ENCODE measurements at regions not wholly inside any gene's neighbourhood (a gene's known extent, or its start where the extent isn't known, plus 50 kb on each side); places are given as distances from the start of the nearest gene placed in this dataset.

DNA sequence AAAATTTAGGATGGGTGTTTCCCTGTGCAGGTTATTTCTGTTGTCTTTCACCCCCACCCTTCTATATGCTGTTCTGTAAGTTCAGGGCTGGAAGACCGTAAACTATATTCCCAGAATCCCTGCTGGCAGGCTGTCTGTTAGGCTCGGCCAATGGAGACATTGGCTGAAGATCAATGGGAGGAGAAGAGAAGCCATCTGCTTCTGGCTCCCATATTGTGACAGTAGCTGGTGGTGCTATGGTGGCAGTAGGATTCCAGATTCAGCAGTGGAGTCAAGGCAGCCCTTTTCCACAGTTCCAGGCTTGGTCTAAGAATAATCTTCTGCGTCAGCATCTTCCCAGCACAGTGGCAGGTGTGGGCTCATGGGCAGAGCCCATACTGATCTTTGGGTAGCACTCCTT is 226.6 kb downstream of the ABHD5 start:
- no peaks in the 10 kb centered on the region for H3K9me3 Mint-ChIP-seq

DNA sequence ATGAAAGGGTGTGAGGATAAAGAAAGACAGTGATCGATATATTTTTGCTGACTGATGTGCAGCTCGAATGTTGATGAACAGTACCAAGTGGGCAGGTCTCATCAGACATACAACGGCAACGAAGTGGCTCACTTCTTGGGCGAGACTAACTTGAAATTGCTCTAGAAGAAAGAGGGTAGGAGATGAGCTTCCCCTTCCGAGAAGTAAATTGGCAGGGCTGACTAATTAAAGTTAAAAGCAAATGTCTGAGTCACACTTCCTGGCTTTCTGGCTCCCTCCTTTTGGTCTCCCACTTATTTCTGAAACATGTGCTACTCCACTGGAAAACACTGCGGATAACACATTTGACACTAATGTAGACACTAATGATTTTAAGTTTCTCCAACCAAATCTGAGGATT is 228.3 kb downstream of the ABHD5 start:
- no peak for DNase-seq
- H3K27me3 Mint-ChIP-seq: peaks cover 68% of the 10 kb centered on the region
- no peaks in the 10 kb centered on the region for H3K9me3 Mint-ChIP-seq
- H3K4me3 Mint-ChIP-seq: no peak overlapping the region
- no peaks in the 10 kb centered on the region for H3K4me1 Mint-ChIP-seq
- H3K27ac Mint-ChIP-seq: no peak overlapping the region
- no peaks in the 10 kb centered on the region for H3K36me3 Mint-ChIP-seq

More for the DNA sequence above, 226.6 kb downstream of the ABHD5 start:
- H3K27me3 Mint-ChIP-seq: peaks cover 54% of the 10 kb centered on the region
- no peak for DNase-seq
- no peak overlapping the region for H3K4me3 Mint-ChIP-seq
- H3K4me1 Mint-ChIP-seq: peaks cover 2% of the 10 kb centered on the region
- no peaks in the 10 kb centered on the region for H3K36me3 Mint-ChIP-seq
- H3K27ac Mint-ChIP-seq: no peak overlapping the region

DNA sequence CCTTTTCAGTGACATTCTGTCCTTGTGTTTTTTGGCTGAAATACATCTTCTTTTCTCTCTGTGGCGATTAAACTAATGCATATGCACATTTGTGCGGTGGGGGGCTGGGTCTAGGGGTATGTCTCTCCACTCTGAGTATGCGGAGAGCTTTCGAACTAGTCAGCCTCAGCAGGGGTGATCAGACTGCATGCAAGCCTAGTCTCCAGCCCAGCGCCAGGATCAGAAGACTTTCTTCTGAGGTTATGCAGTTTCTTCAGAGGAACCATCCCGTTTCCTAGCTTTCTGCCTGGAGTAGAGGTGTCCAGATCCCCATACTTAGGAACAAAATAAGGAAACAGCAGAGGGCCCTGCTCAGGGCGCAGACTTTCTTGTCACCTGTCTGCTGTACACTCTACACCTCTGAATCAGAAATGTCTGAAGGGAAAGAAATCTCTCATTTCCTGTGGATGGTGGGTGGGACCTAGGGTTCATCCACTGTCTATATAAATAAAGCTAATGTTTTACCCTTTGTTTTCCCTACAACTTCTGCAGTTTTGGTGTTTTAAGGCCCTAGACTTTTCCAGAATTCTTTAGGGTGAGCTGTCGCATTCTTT is 230.4 kb downstream of the ABHD5 start:
- Mint-ChIP-seq H3K27ac (no peak overlapping the region), H3K27me3 (peaks cover 74% of the 10 kb centered on the region), H3K9me3 (no peaks in the 10 kb centered on the region), H3K4me3 (no peak overlapping the region), H3K36me3 (no peaks in the 10 kb centered on the region), H3K4me1 (no peaks in the 10 kb centered on the region)
- DNase-seq: no peak

- H3K9me3 Mint-ChIP-seq: no peaks in the 10 kb centered on the region
These were observed 231.6 kb downstream of the ABHD5 start for GRCh38 chr3:43922374-43922773.

DNA sequence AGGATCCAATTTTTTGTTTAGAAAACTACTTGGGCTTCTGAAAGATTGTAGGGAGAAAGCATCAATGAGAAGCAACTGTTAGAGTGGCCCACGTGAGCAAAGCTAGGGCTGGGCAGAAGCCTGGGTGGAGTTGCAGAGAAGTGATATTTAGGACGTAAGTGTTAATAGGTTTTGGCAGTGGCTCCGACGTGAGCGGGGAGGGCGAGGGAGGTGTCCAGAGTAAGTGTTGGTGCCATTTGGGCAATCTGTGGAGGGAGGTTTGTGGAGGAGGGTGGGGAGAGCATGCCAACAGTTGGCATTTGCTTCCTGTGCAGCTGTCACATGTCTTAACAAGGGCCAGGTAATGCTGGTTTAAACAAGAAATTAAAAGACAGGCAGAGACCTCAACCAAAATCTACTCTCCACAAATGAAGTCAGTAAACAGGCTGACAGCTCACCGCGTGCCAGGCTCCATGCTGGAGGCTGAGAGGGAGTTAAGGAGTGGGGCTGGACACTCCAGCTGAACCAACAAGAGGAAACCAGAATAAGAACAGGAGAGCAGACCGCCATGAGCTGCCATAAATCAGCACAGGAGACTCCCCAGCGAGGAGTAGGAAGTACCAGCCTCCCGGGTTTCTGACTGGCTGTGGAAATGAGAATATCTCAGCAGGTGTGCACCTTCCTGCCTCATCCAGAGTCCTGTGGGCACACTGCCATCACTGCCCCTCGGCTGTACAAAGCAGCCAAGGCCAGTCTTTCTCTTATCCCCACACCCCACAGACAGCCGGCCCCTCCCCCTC is 232.6 kb downstream of the ABHD5 start:
- no peak overlapping the region for H3K4me3 Mint-ChIP-seq
- no peaks in the 10 kb centered on the region for H3K4me1 Mint-ChIP-seq
- no peaks in the 10 kb centered on the region for H3K36me3 Mint-ChIP-seq
- DNase-seq: no peak
- H3K9me3 Mint-ChIP-seq: no peaks in the 10 kb centered on the region
- no peak overlapping the region for H3K27ac Mint-ChIP-seq
- peaks cover 81% of the 10 kb centered on the region for H3K27me3 Mint-ChIP-seq

More at GRCh38 chr3:43922374-43922773, 231.6 kb downstream of the ABHD5 start:
- no peak for DNase-seq
- no peaks in the 10 kb centered on the region for H3K4me1 Mint-ChIP-seq
- no peak overlapping the region for H3K27ac Mint-ChIP-seq
- H3K36me3 Mint-ChIP-seq: no peaks in the 10 kb centered on the region
- H3K4me3 Mint-ChIP-seq: no peak overlapping the region
- H3K27me3 Mint-ChIP-seq: peaks cover 80% of the 10 kb centered on the region

DNA sequence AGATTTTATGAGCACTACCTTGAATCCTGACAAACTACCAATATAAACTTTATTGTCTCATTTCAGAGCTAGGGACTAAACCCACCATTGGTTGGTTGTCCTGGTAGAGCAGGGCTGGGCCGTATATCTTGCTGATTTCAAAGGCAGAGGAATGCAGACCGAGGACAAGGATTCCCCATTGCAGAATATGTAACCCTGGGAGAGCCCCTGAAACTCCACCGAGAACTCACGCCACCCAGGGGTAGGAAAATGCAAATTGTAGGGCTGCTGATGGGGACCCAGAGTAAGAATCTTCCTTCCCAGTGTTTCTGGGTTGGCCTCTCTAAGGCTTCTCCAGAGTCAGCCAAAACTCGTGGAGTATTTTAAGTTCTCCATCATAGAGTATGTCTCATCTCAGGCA is 235.3 kb downstream of the ABHD5 start:
- H3K4me1 Mint-ChIP-seq: no peaks in the 10 kb centered on the region
- H3K27me3 Mint-ChIP-seq: peaks cover 69% of the 10 kb centered on the region
- no peak for DNase-seq
- no peak overlapping the region for H3K27ac Mint-ChIP-seq
- no peaks in the 10 kb centered on the region for H3K36me3 Mint-ChIP-seq
- no peak overlapping the region for H3K4me3 Mint-ChIP-seq
- H3K9me3 Mint-ChIP-seq: no peaks in the 10 kb centered on the region

- no peak for DNase-seq
- H3K27ac Mint-ChIP-seq: no peak overlapping the region
- no peaks in the 10 kb centered on the region for H3K36me3 Mint-ChIP-seq
- H3K4me1 Mint-ChIP-seq: no peaks in the 10 kb centered on the region
- H3K9me3 Mint-ChIP-seq: peaks cover 7% of the 10 kb centered on the region
- peaks cover 39% of the 10 kb centered on the region for H3K27me3 Mint-ChIP-seq
- H3K4me3 Mint-ChIP-seq: no peak overlapping the region
These were observed 242.2 kb downstream of the ABHD5 start for GRCh38 chr3:43932921-43933320.

- Mint-ChIP-seq H3K27ac (no peak overlapping the region), H3K4me1 (peaks cover 12% of the 10 kb centered on the region), H3K9me3 (no peaks in the 10 kb centered on the region), H3K36me3 (no peaks in the 10 kb centered on the region), H3K4me3 (no peak overlapping the region), H3K27me3 (peaks cover 30% of the 10 kb centered on the region)
- peak; percentile 10 for DNase-seq
These were observed 257.3 kb downstream of the ABHD5 start for GRCh38 chr3:43948013-43948412.

GRCh38 chr3:43949594-43949993 is 258.9 kb downstream of the ABHD5 start:
- H3K36me3 Mint-ChIP-seq: no peaks in the 10 kb centered on the region
- H3K9me3 Mint-ChIP-seq: no peaks in the 10 kb centered on the region
- no peak for DNase-seq
- no peak overlapping the region for H3K27ac Mint-ChIP-seq
- H3K4me3 Mint-ChIP-seq: no peak overlapping the region
- H3K4me1 Mint-ChIP-seq: peaks cover 12% of the 10 kb centered on the region
- peaks cover 22% of the 10 kb centered on the region for H3K27me3 Mint-ChIP-seq

DNA sequence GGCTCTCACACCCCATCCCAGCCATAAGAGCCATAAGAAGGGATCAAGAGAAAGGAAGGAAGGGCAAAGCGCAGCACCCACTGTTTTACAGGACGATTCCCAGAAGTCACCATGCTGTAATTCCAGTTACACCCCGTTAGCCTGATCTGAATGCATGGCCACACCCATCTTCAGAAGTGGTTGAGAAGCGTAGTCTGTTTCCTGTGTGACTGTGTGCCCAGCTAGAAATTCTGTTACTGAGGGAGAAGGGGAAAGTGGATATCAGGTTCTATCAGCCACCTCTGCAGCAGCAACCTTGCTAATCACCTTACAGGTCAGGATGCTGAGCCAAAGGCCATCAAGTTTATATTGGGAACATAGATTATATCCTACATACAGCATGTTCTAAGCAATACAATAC is 260.0 kb downstream of the ABHD5 start:
- no peaks in the 10 kb centered on the region for H3K9me3 Mint-ChIP-seq
- H3K27me3 Mint-ChIP-seq: peaks cover 26% of the 10 kb centered on the region
- H3K27ac Mint-ChIP-seq: no peak overlapping the region
- H3K36me3 Mint-ChIP-seq: no peaks in the 10 kb centered on the region
- H3K4me3 Mint-ChIP-seq: no peak overlapping the region
- peaks cover 12% of the 10 kb centered on the region for H3K4me1 Mint-ChIP-seq
- no peak for DNase-seq

DNA sequence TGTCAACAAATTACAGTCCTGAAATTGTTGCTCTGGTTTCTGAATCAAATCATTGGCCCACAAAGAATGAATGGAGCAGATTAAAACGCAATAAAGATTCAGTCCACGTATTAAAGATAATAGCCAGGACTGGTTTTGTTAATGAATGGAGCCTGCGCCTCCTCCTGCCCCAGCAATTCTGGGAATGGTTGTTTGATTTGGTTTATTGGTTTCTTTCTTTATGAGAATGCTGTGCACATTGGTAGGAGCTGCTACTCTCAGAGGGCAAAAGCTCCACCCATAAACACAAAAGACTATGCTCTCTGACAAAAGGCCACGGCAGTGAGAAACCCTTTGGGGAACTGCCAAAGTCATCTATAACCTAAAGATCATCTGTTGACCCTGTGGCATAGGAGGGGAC is 261.1 kb downstream of the ABHD5 start:
- Mint-ChIP-seq H3K9me3 (no peaks in the 10 kb centered on the region), H3K27me3 (peaks cover 26% of the 10 kb centered on the region), H3K36me3 (no peaks in the 10 kb centered on the region), H3K27ac (no peak overlapping the region), H3K4me1 (peaks cover 12% of the 10 kb centered on the region), H3K4me3 (no peak overlapping the region)
- DNase-seq: no peak

DNA sequence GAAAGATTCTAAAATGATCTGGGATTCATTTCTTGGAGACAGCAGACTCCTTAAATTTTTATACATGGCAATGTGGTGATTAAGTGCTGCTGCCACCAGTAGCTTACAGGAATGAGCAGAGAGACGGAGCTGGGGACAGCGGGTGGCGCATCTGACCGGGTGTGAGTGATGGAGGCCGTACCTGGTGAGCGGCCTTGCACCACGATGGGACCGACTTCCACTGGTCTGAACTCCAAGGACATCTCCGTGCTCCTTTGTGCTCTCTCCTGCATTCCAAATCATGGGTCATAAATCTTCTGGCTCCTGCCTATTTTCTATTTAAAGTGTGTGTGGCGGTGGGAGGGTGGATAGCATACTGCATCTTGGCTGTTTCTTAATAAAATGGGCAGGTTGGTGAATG is 262.6 kb downstream of the ABHD5 start:
- H3K4me3 Mint-ChIP-seq: no peak overlapping the region
- H3K27me3 Mint-ChIP-seq: peaks cover 17% of the 10 kb centered on the region
- no peak overlapping the region for H3K27ac Mint-ChIP-seq
- peaks cover 9% of the 10 kb centered on the region for H3K4me1 Mint-ChIP-seq
- no peak for DNase-seq
- no peaks in the 10 kb centered on the region for H3K36me3 Mint-ChIP-seq
- H3K9me3 Mint-ChIP-seq: no peaks in the 10 kb centered on the region

GRCh38 chr3:43953814-43954692 is 263.3 kb downstream of the ABHD5 start:
- Mint-ChIP-seq H3K36me3 (no peaks in the 10 kb centered on the region), H3K4me3 (no peak overlapping the region), H3K27me3 (peaks cover 14% of the 10 kb centered on the region), H3K4me1 (peaks cover 8% of the 10 kb centered on the region), H3K27ac (no peak overlapping the region), H3K9me3 (no peaks in the 10 kb centered on the region)
- DNase-seq: no peak

GRCh38 chr3:43956945-43957344 is 266.2 kb downstream of the ABHD5 start:
- H3K4me1 Mint-ChIP-seq: peaks cover 2% of the 10 kb centered on the region
- H3K27me3 Mint-ChIP-seq: peaks cover 17% of the 10 kb centered on the region
- no peaks in the 10 kb centered on the region for H3K36me3 Mint-ChIP-seq
- no peak overlapping the region for H3K4me3 Mint-ChIP-seq
- no peak for DNase-seq
- H3K27ac Mint-ChIP-seq: no peak overlapping the region
- H3K9me3 Mint-ChIP-seq: no peaks in the 10 kb centered on the region

DNA sequence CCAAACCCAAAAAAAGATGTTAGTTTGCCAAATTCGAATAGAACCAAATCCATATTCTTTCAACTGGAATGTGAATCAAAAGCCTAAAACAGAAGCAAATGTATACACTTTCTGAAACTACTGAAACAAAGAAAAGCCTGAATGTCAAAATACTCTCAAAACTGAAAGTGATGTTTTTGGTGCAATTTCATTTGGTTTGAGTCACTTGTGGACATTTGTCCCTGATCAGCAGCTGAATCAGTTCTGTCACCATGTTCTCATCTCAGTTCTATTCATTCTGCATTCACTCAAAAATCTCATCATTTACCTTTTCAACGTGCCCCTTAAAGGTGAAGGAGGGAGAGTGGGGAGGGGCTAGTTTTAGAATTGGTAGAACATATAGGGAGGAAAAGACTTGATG is 266.8 kb downstream of the ABHD5 start:
- Mint-ChIP-seq H3K36me3 (no peaks in the 10 kb centered on the region), H3K4me3 (no peak overlapping the region), H3K27me3 (peaks cover 17% of the 10 kb centered on the region), H3K27ac (no peak overlapping the region), H3K9me3 (no peaks in the 10 kb centered on the region), H3K4me1 (peaks cover 2% of the 10 kb centered on the region)
- DNase-seq: no peak
